AG08396 (cell line): ENCODE measurements at regions not wholly inside any gene's neighbourhood (a gene's known extent, or its start where the extent isn't known, plus 50 kb on each side); places are given as distances from the start of the nearest gene placed in this dataset.

Experiments used
- DNase-seq: peaks from one replicate; pipeline ENCODE4 v3.0.0; 2012; ENCODE audit warnings: low spot score, mixed read lengths

DNA sequence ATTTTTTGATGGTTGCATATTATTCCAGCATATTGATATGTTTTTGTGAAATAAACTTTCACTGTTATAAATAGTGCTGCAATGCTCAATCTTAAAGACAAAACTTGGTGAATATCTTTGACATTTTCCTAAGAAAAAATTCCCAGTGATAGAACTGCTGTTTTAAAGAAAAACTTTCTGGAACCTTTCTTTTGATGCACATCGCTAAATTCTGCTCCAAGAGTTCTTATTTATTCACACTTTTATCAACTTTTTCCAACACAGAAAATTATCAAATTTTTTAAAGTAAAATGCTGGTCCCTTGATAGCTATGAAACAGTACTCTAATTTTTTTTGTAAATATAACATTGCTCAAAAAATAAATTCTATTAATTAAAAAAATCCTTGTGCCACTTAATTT is 196.6 kb downstream of the HS3ST3A1 start:
- no peak for DNase-seq

DNA sequence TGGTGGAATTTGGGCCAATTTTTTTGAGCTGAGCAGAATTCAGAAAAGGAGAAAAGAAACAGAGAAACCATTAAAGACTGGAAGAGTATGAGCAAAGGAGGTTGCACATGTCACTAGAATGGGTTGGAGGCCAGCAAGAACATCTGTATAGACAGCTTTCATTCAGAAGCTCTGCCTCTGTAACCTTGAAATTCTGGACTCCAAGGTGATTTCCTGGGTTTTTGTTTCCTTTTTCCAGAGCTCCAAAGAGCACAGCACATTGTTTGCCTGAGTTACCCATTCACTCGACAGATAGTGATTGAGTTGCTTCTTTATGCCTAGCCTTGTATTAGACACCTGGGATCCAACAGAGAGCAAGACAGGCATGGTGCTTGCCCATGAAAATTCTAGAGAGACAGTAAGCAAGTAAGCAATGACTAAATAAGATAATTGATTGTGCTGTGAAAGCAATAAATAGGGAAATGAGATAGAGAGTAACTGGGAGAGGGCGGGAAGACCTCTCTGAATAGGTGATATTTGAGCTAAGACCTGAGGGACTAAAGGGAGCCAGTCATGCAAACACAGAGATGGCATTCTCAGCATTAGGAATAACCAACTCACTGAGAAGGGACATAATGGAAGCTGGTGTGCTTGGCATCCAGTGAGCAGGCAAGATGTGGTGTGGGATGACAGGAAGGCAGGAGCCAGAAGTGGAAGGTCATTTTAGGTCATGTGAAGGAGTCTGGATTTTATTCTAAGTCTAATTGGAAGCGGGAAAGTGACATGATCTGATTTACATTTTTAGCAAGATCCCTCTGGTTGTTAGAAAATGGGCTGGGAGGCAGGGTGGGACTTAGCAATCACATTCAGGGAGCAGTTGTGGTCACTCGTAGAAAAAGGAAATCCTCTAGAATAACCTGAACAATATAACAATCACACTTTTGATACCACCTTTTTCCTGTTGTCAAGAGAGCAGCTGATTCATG is 197.5 kb downstream of the HS3ST3A1 start:
- DNase-seq = no peak

DNA sequence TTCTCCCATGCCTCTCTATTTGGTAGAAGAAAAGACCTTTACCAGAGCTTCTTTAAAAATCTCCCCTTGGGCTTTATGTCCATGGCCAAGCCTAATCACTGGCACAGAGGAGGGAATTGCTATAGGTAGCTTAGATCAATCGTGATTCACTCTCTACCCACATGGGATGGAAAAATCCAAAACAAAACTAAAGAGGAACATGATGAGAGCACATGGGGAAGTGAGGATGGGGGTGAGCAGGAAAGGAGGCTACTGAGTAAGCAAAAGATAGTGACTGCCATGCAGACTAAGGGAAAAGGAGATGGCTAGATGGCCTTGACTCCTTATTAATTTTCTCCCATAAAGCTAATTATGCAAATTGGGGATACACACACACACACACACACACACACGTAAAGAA is 201.2 kb downstream of the HS3ST3A1 start:
- DNase-seq = no peak

DNA sequence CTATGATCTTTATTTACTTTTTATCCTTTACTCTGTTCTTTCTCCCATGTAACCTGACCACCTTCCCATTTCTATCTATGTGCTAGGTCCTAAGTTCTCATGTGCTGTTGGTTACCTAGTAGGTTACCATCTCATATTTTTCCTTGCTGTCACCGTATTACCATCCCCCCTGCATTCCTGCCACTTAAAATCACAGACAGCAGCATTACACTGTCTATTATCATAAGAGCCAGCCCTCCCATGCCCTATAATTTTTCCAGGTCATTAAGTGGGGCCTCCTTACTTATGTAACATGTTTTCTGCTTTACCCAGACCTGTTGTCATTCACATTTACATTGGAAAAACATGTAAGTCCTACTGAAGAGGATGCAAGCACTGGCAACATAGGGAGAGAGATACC is 202.9 kb downstream of the HS3ST3A1 start:
- DNase-seq = no peak

DNA sequence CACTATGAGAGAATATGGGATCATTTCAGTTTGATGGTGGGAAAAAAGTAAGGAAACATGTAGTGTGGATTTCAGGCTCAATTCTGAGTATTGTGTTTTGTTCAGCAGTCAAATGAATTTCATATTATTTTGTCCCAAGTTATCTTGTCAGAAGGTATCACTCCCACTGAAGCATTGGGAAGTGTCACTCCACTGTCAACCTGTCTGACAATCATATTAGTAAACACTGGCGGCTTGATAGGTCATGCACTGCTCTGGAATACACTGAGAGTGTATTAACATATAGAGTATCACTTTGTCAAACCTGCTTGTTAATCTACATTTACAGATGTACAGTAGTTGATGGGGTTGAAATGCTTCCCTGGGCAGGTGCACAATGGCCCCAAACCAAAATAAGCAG is 203.6 kb downstream of the HS3ST3A1 start:
- no peak for DNase-seq

DNA sequence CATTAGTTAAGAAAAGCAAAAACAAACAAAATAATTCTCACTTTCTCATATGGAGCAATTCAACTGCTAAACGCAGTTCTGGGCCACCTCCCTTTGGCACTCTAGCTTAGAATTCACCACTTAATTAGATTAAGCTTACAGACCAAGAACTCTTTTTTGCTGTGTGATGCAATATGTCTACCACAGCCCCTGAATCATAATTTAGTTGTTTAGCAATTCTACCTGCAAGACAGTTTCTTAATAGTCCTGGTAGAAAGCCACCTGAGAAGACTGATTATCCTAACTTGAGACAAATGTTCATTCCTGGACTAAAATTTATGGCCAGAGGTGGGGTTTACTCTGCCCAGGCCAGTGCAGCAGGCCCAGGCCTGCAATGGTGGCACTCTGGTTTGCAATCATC is 205.9 kb downstream of the HS3ST3A1 start:
- DNase-seq = no peak

DNA sequence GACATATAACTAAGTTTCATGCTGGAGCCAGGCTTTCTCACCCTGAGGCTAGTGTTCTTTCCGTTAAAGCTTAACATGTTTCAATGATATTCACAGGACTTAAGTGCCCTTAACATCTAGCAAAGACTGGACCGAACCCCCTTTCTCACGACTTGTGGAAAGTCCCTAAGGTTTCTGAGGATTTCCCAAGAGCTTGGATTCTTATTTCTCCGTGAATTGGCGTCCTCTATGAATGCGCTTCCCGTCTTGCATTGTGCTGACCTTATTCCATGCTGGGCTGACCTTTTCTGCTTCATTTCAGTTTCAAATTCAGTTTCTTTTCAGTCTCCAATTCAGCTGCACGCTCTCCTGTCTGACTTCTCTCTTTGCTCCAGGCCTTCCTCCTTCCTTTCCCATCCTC is 206.4 kb downstream of the HS3ST3A1 start:
- DNase-seq = no peak

DNA sequence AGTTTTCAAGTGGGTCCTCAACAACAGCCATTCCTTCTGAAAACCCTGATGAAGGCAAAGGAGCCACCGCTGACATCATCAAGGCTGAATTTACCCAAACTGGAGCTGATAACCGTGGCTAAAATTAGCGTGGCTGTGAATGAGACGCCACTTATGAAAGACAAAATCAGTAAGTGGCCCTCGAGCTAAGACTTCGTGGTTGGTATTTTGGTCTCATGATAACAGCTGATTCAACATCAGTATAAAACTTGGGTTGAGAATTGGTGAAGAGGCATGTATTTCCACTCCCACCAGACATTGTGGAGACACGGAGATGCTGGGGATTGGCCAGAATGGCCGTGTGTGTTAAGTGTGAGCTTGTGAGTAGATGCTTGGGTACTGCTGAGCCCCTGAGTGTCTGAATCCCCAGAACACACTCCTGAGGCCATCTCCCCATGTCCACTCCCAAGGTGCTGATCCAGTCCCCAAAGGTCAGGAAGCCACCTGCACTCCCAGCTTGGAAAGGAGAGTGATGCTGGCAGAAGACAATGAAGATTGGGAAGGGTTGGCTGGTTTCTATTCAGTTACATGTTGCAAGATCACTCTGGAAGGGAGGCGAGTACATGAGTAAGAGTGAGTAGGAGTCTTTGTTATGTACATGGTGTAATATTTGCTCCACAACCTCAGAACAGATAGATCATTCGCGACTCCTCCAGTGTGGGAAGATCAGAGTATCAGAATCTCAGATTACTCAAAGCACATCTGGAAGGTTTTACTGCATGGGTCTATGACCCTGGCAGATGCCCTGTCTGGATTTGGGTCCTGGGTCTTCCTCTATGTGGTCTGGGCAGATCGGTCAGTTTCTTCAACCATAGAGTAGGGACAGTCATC is 207.7 kb downstream of the HS3ST3A1 start:
- DNase-seq = peak; percentile 52

DNA sequence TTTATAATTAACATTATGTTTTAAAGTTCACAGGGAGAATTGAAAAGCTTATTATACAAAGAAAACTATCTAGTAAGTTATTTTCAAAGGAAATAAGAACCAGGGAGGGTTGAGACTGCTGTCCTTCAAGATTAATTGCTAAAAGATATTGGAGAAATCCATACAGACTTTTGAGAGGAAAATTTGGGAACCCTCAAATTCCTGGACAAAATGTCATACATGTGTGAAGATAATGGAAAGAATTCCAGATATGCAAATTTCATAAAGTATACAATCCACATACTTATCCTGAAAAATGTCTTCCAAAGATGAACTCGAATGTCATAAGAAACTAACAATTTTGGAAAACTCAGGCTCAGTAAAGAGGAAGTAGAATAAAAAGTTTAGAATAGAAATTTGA is 213.8 kb downstream of the HS3ST3A1 start:
- no peak for DNase-seq

DNA sequence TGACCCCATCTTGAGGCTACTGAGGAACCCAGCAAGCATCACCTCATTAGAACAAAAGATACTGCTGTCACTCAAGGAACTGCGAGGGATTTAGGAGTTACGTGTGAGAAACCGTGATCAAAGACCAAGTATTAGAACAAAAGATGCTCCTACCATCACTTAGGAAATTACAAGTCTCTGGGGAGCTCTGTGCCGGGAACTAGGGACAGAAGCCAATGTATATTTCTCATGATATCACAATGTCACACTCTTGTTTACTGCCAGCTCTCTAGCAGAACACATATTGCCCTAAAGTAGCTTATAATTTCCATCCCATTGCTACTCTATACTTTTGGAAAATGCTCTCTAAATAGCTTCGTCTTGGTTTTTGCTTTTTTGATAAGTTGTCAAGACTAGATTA is 214.5 kb downstream of the HS3ST3A1 start:
- no peak for DNase-seq

DNA sequence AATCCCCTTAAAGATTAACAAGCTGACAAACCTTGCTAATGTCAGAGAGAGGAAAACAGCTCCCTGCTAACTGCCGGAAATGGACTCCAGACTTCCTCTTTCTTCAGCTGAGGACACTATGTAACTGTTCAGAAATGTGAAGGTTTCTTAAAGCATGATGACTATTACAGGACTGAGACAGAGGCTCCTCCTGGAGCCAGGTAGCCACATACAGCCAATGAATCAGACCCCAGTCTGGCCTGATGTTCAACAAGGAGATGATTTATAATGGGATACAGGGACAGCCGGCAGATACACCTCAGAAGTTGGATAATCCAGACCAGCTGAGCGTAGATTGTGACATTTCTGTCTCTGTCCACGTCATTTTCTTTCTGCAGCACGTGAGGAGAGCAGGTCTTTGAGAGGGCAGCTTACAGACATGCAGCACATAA is 216.2 kb downstream of the HS3ST3A1 start:
- no peak for DNase-seq

DNA sequence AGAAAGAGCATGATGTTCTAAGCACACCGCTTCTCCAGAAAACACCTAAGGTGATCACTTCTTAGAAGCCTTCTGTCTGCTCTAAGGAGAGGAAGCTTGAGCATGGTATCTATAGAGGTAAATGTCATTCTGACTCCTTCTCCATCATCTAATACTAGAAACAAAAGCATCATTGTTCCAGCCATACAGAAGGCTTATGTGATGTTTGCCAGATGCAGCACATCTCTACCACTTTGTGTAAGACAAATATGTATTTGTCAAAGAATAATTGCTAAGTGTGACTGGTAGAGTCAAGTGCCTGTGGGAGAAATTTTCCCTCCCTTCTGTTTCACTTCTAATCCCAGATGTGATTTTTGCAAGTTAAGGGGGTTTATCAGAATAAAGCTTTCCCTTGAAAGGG is 217.1 kb downstream of the HS3ST3A1 start:
- no peak for DNase-seq

DNA sequence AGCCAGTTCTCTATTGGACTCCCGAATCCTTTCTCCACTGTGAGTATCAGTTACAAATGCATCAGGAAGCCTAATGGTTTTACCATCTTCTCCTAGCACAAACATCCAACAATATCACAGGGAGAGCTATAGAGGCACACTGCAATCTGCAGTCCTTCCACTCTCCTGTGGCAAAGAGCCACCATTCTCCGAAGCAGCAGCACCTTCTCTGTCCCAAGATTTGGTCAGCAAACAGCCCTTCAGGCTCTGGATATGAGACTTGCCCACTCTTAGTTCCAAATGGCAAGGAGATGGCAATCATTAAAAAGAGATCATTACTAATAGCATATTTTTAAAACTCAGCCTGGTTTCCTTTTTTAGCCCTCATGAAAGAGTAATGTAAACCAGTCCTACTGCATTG is 223.4 kb downstream of the HS3ST3A1 start:
- DNase-seq = no peak

DNA sequence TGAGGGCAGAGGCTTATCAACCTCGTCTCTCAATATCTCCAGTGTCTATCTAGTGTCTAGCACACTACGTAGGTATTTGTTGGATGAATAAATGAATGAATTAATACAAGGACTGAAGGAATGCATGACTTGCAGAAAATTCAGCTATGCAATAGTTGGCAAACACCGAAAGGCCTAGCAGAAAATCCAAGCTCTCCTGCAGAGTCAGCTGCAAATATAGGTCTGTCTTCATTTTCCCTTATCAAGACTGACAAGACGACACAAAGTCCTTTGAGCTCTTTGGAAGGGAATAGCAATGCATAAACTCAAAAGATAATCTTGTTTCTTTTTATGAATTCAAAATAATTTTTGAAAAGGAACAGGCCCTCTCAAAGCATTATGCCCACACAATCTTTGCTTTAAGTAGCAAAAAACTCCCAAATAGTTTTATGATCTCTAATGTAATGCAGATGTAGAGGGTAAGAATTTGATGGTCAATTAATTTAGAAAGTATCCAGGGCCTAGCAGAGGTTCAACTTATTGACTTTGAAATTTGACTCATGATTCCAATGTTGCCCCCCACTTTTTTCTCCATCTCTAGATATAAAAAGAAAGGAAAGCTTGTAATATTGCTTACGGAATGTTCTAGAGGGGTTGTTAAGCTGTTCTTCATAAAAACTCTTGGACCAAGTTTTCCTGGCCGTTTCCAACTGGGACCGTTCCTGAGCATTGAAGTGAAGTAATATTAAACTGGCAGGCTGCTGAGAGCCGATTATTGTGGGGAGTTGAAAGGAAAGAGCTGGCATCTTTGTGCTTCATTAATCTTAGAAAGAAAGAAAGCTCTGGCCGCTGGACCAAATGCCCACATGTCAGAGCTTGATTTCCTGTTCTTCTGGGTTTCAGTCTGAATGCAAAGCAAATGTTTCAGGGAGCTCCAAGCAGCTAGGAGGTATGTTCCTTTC is 227.3 kb downstream of the HS3ST3A1 start:
- no peak for DNase-seq

DNA sequence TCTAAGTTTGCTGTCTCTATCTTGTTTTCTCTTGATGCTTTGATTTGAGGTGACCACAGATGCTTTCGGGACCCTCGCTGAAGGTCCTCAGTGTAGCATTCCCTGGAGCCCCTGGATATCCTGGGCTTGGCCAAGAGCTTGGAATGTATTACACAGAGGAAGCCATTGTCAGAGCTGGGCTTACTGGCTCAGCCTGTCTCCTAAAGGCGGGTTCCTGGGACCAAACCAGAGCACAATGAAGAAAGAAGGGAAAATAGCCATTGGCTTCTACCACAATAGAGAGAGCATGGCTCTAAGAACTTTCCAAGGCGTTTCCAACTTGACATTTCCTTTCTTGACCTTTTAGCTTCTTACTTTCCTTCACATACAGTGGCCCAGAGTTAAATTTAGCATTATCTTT is 229.3 kb downstream of the HS3ST3A1 start:
- no peak for DNase-seq

DNA sequence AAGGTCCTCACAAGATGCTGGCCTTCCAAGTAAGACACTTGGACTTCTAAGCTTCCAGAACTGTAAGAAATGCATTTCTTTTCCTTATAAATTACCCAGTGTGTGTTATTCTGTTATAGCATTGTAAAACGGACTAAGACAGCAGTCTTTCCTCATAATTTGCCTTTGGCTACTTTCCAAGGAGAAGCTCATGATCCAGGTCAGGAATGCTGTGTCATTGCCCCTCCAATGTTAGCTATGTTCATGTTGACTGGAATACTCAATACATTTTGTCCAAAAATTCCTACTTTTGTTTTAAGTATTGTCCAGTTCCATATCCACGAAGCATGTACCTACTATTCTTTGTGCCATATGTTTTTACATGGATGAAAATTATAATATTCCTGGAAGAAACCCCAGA is 234.6 kb downstream of the HS3ST3A1 start:
- no peak for DNase-seq

DNA sequence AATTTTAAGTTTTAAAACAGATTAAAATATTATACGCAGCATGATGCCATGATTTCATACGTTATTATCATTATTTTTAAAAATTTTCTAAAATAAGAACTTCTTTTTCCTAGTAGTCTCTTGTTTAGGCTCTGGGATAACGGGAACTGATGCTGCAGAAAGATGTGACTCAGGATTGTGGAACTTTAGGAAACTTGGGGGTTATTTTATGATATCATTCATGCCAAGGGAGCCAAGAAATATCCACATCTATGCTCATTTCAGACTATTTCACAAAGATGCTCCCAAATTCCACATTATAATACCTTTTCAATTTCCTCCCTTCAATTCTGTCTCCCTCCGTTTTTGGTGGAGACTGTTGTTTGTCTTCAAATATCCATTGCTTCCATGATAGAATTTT is 236.4 kb downstream of the HS3ST3A1 start:
- no peak for DNase-seq

DNA sequence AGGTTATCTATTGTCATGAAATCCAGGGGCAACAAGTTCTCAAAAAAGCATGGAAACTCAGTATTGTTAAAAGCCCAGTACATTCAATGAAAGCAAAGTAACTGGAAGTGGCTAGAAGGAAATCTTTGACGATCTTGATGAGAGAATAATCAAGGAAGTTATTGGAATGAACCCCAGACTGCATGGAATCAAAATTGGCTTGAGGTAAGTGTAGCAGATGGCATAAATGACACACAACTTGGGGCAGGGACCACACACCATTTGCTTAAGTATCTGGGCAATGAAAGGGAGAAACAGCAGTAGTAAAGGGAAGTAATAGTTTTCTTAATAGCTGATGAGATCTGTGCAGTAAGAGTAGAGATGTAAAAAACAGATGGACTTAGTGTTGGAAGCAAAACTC is 238.0 kb downstream of the HS3ST3A1 start:
- DNase-seq = no peak

DNA sequence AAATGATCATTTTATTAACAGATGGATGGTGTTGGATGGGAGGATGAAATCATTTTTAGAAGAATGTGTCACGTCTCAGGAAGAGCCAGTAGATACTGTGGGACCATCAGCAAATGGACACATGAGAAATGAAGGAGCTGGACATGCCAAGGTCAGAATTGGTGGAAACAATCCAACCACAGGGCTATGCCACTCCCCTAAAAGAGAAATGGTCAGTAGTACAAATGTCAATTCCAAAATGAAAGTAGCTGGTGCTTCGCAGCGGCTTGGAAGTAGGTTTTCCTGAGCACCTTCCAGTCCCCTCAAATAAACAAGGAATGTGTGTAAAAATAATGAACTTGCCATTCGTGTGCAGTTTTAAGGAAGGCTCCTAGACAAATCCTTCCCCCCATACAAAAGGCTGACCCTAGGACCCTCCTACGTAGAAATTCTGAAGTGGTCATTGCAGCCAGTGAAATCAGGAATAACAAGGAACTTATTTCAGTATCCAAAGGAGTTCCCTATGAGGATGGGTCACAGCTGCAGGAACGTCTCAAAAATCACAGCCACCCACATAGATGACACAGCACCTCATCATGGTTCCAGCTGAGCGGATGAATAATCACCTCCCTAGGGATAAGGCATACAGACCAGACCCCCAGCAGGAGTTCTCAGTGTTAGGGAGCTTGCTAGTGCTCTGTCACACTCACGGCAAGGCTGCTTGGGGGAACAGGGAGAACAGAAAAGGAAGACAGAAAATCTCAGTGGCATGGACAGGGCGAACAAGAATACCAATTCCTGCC is 239.2 kb downstream of the HS3ST3A1 start:
- DNase-seq = peak; percentile 42

DNA sequence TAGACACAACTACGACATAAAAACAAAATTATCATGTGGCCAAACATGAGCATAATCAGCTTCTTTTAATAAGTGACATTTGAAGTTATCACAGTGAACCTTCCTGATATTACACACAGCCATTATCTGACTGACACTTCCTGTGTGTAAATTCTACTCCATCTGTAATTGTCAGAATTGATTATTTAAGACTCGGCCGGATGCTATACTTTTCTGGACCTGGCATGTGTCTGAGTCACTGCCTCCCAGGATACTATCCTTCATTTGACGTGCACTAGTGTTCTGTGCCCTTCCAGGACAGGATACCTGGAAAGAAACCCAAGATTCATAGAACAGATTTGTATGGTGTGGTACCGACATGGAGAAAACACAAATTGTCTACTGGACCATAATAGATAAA is 242.0 kb downstream of the HS3ST3A1 start:
- DNase-seq = no peak

DNA sequence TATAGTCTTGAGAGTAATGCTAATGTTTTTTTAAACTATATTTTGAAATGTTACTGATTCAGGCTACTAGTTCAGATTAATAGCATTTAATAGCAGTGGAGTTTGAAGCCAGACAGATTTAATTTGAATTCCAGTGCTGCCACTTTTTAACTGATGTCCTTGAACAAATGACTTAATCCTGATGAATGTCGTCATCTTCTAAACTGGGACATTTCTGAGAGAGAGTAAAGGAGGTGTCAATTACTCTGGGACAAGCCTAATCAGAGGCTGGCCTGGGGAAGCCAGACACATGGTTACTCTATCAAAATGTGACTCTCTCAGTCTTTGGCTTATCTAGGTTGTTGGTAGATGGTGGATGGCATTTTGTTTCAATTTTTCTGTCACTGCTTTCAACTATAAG is 246.7 kb downstream of the HS3ST3A1 start:
- DNase-seq = no peak
